Central memory CD8-positive, alpha-beta T cell (primary cell): ENCODE measurements at regions not wholly inside any gene's neighbourhood (a gene's known extent, or its start where the extent isn't known, plus 50 kb on each side); places are given as distances from the start of the nearest gene placed in this dataset.

Experiments
- ATAC-seq: fragments of 150-1000 bp; cut with Tn5 transposase; replicated peaks from 2 replicates; pipeline ENCODE4 v1.10.0; 2022; ENCODE audit warnings: mild to moderate bottlenecking, moderate FRiP score, moderate number of reproducible peaks; ENCODE audit not compliant: poor library complexity, severe bottlenecking; ENCODE audit errors: extremely low read depth
- DNase-seq, 2 donors: peaks; one replicate each; pipeline ENCODE4 v3.0.0; 2021; ENCODE audit warnings: low spot score in 2 of 2
- H3K27ac Mint-ChIP-seq: one replicate; pipeline ENCODE4 v1.8.0; 2022; ENCODE audit warnings: low read depth, mild to moderate bottlenecking, moderate library complexity, mixed read lengths
- H3K27me3 Mint-ChIP-seq: one replicate; pipeline ENCODE4 v1.8.0; 2022; ENCODE audit warnings: mixed read lengths
- H3K36me3 Mint-ChIP-seq: one replicate; pipeline ENCODE4 v1.8.0; 2022; ENCODE audit warnings: mild to moderate bottlenecking, moderate library complexity, mixed read lengths; ENCODE audit not compliant: insufficient read depth
- H3K4me1 Mint-ChIP-seq: one replicate; pipeline ENCODE4 v1.8.0; 2022; ENCODE audit warnings: mixed read lengths
- H3K4me3 Mint-ChIP-seq: one replicate; pipeline ENCODE4 v1.8.0; 2022; ENCODE audit warnings: mild to moderate bottlenecking, moderate library complexity, mixed read lengths
- H3K9me3 Mint-ChIP-seq: one replicate; pipeline ENCODE4 v1.8.0; 2022; ENCODE audit warnings: mixed read lengths

DNA sequence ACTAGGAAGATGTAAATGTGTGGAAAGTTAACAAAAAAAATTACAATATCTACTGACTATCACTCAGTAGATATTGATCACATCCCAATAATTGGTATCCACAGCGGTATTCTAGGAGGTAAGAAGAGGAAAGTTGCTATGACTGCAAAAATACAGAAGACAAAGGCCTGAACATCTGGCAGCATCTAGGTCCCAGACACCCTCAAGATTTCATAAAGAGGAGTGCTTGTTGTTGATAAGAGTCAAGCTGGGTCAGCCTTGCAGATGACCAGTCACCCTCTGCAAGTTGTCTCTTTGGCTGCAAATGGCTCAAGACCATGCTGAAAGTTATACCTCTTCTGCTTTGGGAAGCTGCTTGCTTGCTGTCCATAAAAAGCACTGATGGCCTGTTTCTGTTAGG lies 179.8 kb upstream of the FOXN2 start:
- Mint-ChIP-seq H3K27ac (no peak overlapping the region), H3K9me3 (no peaks in the 10 kb centered on the region), H3K4me3 (no peak overlapping the region), H3K36me3 (no peaks in the 10 kb centered on the region), H3K27me3 (no peaks in the 10 kb centered on the region), H3K4me1 (no peaks in the 10 kb centered on the region)
- ATAC-seq = no peak
- no peak for DNase-seq

GRCh38 chr2:48135797-48136196 lies 178.7 kb upstream of the FOXN2 start:
- ATAC-seq (no peak), DNase-seq (no peak)
- Mint-ChIP-seq H3K4me3 (no peak overlapping the region), H3K4me1 (no peaks in the 10 kb centered on the region), H3K9me3 (no peaks in the 10 kb centered on the region), H3K36me3 (no peaks in the 10 kb centered on the region), H3K27ac (no peak overlapping the region), H3K27me3 (no peaks in the 10 kb centered on the region)

- DNase-seq (no peak), ATAC-seq (no peak)
- Mint-ChIP-seq H3K27ac (no peak overlapping the region), H3K4me1 (no peaks in the 10 kb centered on the region), H3K9me3 (no peaks in the 10 kb centered on the region), H3K27me3 (no peaks in the 10 kb centered on the region), H3K4me3 (no peak overlapping the region), H3K36me3 (no peaks in the 10 kb centered on the region)
Measured at GRCh38 chr2:48137829-48138228, 176.7 kb upstream of the FOXN2 start.

GRCh38 chr2:48138898-48139297 lies 175.6 kb upstream of the FOXN2 start:
- Mint-ChIP-seq H3K4me3 (no peak overlapping the region), H3K4me1 (no peaks in the 10 kb centered on the region), H3K27me3 (no peaks in the 10 kb centered on the region), H3K9me3 (no peaks in the 10 kb centered on the region), H3K27ac (no peak overlapping the region), H3K36me3 (no peaks in the 10 kb centered on the region)
- DNase-seq = no peak
- ATAC-seq = no peak

DNA sequence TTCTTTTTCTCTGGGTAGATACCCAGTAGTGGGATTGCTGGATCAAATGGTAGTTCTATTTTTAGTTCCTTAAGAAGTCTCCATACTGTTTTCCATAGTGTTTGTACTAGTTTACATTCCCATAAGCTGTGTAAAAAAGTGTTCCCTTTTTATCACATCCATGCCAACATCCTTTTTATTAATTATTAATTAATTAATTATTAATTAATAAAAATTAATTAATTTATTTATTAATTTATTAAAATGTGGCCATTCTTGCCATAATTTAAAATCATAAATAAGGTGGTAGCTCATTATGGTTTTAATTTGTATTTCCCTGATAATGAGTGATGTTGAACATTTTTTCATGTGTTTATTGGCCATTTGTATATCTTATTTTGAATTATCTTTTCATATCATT lies 173.9 kb upstream of the FOXN2 start:
- no peak for DNase-seq
- no peak overlapping the region for H3K4me3 Mint-ChIP-seq
- H3K27me3 Mint-ChIP-seq = no peaks in the 10 kb centered on the region
- peaks cover 10% of the 10 kb centered on the region for H3K4me1 Mint-ChIP-seq
- no peak for ATAC-seq
- no peaks in the 10 kb centered on the region for H3K36me3 Mint-ChIP-seq
- H3K9me3 Mint-ChIP-seq = no peaks in the 10 kb centered on the region
- no peak overlapping the region for H3K27ac Mint-ChIP-seq

- Mint-ChIP-seq H3K4me3 (no peak overlapping the region), H3K9me3 (no peaks in the 10 kb centered on the region), H3K36me3 (no peaks in the 10 kb centered on the region), H3K27me3 (no peaks in the 10 kb centered on the region), H3K4me1 (peaks cover 23% of the 10 kb centered on the region), H3K27ac (peak overlapping the region; percentile 62)
- ATAC-seq = no peak
- DNase-seq = no peak
Measured at GRCh38 chr2:48144777-48145176, 169.7 kb upstream of the FOXN2 start.

- no peaks in the 10 kb centered on the region for H3K27me3 Mint-ChIP-seq
- peak; percentile 36 for ATAC-seq
- no peaks in the 10 kb centered on the region for H3K9me3 Mint-ChIP-seq
- no peak for DNase-seq
- no peak overlapping the region for H3K4me3 Mint-ChIP-seq
- peaks cover 23% of the 10 kb centered on the region for H3K4me1 Mint-ChIP-seq
- peak overlapping the region; percentile 89 for H3K27ac Mint-ChIP-seq
- H3K36me3 Mint-ChIP-seq = no peaks in the 10 kb centered on the region
Measured at GRCh38 chr2:48145845-48146452, 168.5 kb upstream of the FOXN2 start.

GRCh38 chr2:48146552-48146951 lies 167.9 kb upstream of the FOXN2 start:
- Mint-ChIP-seq H3K27me3 (no peaks in the 10 kb centered on the region), H3K27ac (peak overlapping the region; percentile 89), H3K4me1 (peaks cover 23% of the 10 kb centered on the region), H3K4me3 (peak overlapping the region; percentile 31), H3K36me3 (no peaks in the 10 kb centered on the region), H3K9me3 (no peaks in the 10 kb centered on the region)
- no peak for DNase-seq
- peak; percentile 64 for ATAC-seq

GRCh38 chr2:48147719-48148118 lies 166.8 kb upstream of the FOXN2 start:
- no peaks in the 10 kb centered on the region for H3K36me3 Mint-ChIP-seq
- DNase-seq = no peak
- no peaks in the 10 kb centered on the region for H3K27me3 Mint-ChIP-seq
- H3K27ac Mint-ChIP-seq = no peak overlapping the region
- no peak overlapping the region for H3K4me3 Mint-ChIP-seq
- ATAC-seq = no peak
- no peaks in the 10 kb centered on the region for H3K9me3 Mint-ChIP-seq
- H3K4me1 Mint-ChIP-seq = peaks cover 23% of the 10 kb centered on the region

- no peaks in the 10 kb centered on the region for H3K9me3 Mint-ChIP-seq
- no peak overlapping the region for H3K4me3 Mint-ChIP-seq
- peaks cover 23% of the 10 kb centered on the region for H3K4me1 Mint-ChIP-seq
- DNase-seq = no peak
- no peak for ATAC-seq
- no peaks in the 10 kb centered on the region for H3K27me3 Mint-ChIP-seq
- no peak overlapping the region for H3K27ac Mint-ChIP-seq
- no peaks in the 10 kb centered on the region for H3K36me3 Mint-ChIP-seq
Measured at GRCh38 chr2:48148841-48149430, 165.5 kb upstream of the FOXN2 start.

GRCh38 chr2:48157150-48157549 lies 157.3 kb upstream of the FOXN2 start:
- peaks cover 39% of the 10 kb centered on the region for H3K27me3 Mint-ChIP-seq
- peaks cover 23% of the 10 kb centered on the region for H3K9me3 Mint-ChIP-seq
- H3K4me3 Mint-ChIP-seq = no peak overlapping the region
- DNase-seq (no peak), ATAC-seq (no peak)
- no peaks in the 10 kb centered on the region for H3K4me1 Mint-ChIP-seq
- no peak overlapping the region for H3K27ac Mint-ChIP-seq
- H3K36me3 Mint-ChIP-seq = no peaks in the 10 kb centered on the region

GRCh38 chr2:48161628-48162027 lies 152.9 kb upstream of the FOXN2 start:
- ATAC-seq (no peak), DNase-seq (no peak)
- no peak overlapping the region for H3K27ac Mint-ChIP-seq
- H3K4me1 Mint-ChIP-seq = no peaks in the 10 kb centered on the region
- H3K4me3 Mint-ChIP-seq = no peak overlapping the region
- H3K27me3 Mint-ChIP-seq = peaks cover 37% of the 10 kb centered on the region
- no peaks in the 10 kb centered on the region for H3K36me3 Mint-ChIP-seq
- peaks cover 16% of the 10 kb centered on the region for H3K9me3 Mint-ChIP-seq

GRCh38 chr2:48162742-48163141 lies 151.7 kb upstream of the FOXN2 start:
- Mint-ChIP-seq H3K27ac (no peak overlapping the region), H3K4me1 (no peaks in the 10 kb centered on the region), H3K9me3 (peaks cover 12% of the 10 kb centered on the region), H3K36me3 (no peaks in the 10 kb centered on the region), H3K4me3 (no peak overlapping the region), H3K27me3 (peaks cover 36% of the 10 kb centered on the region)
- DNase-seq = no peak
- no peak for ATAC-seq
